ENCODE measurements at regions not wholly inside any gene's neighbourhood (a gene's known extent, or its start where the extent isn't known, plus 50 kb on each side); places are given as distances from the start of the nearest gene placed in this dataset.

DNA sequence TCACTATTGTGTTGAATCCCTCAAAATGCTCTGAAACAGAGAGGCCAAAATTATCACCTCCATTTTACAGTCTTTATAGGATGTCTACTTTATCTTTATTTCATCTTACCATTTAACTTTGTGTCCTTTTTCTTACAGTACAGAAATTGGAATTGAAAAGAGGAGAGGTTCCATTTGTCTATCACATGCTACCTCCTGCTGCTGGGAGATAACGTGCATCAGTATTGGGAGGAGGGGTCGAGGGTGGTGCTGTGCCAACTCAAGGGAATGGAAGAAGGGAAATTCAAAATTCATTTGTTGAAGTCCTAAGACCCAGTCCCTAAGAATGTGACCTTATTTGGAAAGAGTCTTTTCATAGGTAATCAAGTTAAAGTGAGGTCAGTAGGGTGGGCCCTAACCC is 85.3 kb downstream of the HHIPL2 start:
- no peak for DNase-seq (ENCODE audit: extremely low read depth, insufficient read length)
- H3K4me3 ChIP-seq (replicated peaks; ENCODE audit: low read depth, low read length): no peak overlapping the region
- no peaks in the 10 kb centered on the region for H3K27me3 ChIP-seq (replicated peaks; ENCODE audit: control insufficient read depth, insufficient read depth, low read length)
- TF ChIP-seq, protein P1, sequence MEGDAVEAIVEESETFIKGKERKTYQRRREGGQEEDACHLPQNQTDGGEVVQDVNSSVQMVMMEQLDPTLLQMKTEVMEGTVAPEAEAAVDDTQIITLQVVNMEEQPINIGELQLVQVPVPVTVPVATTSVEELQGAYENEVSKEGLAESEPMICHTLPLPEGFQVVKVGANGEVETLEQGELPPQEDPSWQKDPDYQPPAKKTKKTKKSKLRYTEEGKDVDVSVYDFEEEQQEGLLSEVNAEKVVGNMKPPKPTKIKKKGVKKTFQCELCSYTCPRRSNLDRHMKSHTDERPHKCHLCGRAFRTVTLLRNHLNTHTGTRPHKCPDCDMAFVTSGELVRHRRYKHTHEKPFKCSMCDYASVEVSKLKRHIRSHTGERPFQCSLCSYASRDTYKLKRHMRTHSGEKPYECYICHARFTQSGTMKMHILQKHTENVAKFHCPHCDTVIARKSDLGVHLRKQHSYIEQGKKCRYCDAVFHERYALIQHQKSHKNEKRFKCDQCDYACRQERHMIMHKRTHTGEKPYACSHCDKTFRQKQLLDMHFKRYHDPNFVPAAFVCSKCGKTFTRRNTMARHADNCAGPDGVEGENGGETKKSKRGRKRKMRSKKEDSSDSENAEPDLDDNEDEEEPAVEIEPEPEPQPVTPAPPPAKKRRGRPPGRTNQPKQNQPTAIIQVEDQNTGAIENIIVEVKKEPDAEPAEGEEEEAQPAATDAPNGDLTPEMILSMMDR (IDR thresholded peaks at IDR 0.05; ENCODE audit: insufficient read depth, low read length, poor library complexity, severe bottlenecking): no peak
- H3K36me3 ChIP-seq (ENCODE audit: control insufficient read depth, insufficient read depth, low read length): no peaks in the 10 kb centered on the region

DNA sequence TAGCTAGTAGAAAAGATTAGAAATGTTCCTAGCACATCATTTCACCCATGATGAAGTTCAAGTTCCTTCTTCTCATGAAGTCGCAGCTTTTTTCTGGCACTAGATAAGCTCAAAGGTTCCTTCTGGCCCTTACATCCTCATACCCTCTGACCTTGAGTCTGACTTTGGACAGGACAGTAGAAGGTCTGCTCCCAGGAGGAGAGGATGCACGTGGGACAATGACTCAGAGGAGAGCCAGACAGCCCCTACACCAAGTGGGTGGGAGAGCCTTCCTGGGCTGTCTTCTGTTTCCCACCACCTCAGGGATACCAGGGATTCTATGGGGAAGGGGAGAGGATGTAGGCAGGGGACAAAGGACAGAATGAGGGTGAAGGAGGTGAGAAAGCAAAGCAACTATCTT is 86.0 kb downstream of the HHIPL2 start:
- no peak for DNase-seq (ENCODE audit: extremely low read depth, insufficient read length)
- TF ChIP-seq, protein P1 (IDR thresholded peaks at IDR 0.05; ENCODE audit: insufficient read depth, low read length, poor library complexity, severe bottlenecking): no peak
- Histone ChIP-seq H3K4me3 (replicated peaks; ENCODE audit: low read depth, low read length) (no peak overlapping the region), H3K36me3 (ENCODE audit: control insufficient read depth, insufficient read depth, low read length) (no peaks in the 10 kb centered on the region), H3K27me3 (replicated peaks; ENCODE audit: control insufficient read depth, insufficient read depth, low read length) (no peaks in the 10 kb centered on the region)

DNA sequence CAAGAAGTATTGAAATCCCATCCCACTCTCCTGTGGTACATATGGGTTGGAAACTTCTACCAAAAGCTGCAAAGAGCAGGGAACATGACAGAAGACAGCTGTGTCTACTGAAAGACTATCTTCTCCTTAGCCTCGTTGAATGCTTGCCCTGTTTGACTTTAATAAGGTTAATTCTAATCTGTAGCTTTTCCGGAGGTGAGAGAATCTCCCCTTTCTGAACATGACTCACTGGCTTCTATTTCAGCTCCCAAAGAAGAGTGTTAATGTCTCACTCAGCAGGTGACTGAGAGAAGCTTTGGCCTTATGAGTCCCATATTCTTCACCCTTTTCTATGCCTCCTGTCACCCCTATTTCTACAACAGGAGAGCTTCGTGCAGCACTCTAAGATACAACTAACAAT is 88.3 kb downstream of the HHIPL2 start:
- TF ChIP-seq, protein P1 (IDR thresholded peaks at IDR 0.05; ENCODE audit: insufficient read depth, low read length, poor library complexity, severe bottlenecking): no peak
- no peaks in the 10 kb centered on the region for H3K27me3 ChIP-seq (replicated peaks; ENCODE audit: control insufficient read depth, insufficient read depth, low read length)
- H3K36me3 ChIP-seq (ENCODE audit: control insufficient read depth, insufficient read depth, low read length): no peaks in the 10 kb centered on the region
- H3K4me3 ChIP-seq (replicated peaks; ENCODE audit: low read depth, low read length): no peak overlapping the region
- DNase-seq (ENCODE audit: extremely low read depth, insufficient read length): no peak

DNA sequence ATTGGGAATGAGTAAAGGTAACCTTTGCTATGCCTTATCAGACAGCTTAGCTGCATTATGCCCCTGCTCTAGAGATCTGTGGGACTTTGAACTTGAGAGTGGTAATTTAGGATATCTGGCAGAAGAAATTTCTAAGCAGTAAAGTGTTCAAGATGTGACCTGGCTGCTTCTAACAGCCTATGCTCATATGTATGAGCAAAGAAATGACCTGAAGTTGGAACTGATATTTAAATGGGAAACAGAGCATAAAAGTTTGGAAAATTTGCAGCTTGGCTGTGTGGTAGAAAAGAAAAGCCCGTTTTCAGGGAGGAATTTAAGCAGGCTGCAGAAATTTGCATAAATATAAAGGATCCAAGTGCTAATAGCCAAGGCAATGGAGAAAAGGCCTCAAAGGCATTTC is 90.4 kb downstream of the HHIPL2 start:
- H3K27me3 ChIP-seq (replicated peaks; ENCODE audit: control insufficient read depth, insufficient read depth, low read length): no peaks in the 10 kb centered on the region
- no peaks in the 10 kb centered on the region for H3K36me3 ChIP-seq (ENCODE audit: control insufficient read depth, insufficient read depth, low read length)
- no peak overlapping the region for H3K4me3 ChIP-seq (replicated peaks; ENCODE audit: low read depth, low read length)
- TF ChIP-seq, protein P1 (IDR thresholded peaks at IDR 0.05; ENCODE audit: insufficient read depth, low read length, poor library complexity, severe bottlenecking): no peak
- no peak for DNase-seq (ENCODE audit: extremely low read depth, insufficient read length)

DNA sequence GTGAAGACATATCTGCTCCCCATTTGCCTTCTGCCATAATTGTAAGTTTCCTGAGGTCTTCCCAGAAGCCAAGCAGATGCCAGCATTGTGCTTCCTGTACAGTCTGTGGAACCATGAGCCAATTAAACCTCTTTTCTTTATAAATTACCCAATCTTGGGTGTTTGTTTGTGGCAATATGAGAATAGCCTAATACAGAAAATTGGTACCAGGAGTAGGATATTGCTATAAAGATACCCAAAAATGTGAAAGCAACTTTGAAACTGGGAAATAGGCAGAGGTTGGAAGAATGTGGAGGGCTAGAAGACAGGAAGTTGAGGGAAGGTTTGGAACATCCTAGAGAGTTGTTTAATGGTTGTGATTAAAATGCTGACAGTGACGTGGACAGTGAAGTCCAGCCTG is 90.8 kb downstream of the HHIPL2 start:
- H3K27me3 ChIP-seq (replicated peaks; ENCODE audit: control insufficient read depth, insufficient read depth, low read length): no peaks in the 10 kb centered on the region
- TF ChIP-seq, protein P1 (IDR thresholded peaks at IDR 0.05; ENCODE audit: insufficient read depth, low read length, poor library complexity, severe bottlenecking): no peak

DNA sequence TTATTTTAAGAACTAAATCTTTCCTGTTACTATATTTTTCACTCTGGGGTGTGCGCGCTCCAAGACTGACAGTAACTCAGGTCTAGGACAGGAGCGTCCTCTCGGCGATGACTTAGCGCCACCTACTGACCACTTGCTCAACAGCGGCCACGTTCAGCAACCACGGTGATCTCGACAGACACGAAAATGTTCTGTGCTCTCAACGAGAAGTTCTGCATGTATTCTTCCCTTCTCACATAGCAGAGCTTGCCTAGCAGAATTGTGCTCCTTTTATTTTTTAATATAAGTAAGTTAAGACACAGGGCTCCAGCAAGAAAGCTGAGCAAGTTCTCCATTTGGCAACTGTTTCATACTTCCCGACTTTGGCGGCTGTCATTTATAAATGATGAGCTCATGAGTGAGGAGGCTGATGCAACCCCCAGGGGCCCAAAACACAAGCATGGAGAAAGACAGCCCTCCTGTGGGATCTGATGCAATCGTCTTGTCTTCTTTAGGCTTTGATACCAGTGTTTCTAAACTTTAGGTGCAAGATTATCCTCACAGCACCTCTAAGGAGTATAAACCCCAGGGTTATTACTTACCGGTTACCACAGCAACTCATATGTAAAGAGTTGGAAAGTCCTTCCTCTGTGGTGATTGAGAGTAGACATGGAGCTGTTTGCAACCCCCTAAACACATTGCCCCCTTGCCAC is 92.6 kb downstream of the HHIPL2 start:
- DNase-seq (ENCODE audit: extremely low read depth, insufficient read length): peak; percentile 42
- Histone ChIP-seq H3K36me3 (ENCODE audit: control insufficient read depth, insufficient read depth, low read length) (no peaks in the 10 kb centered on the region), H3K27me3 (replicated peaks; ENCODE audit: control insufficient read depth, insufficient read depth, low read length) (no peaks in the 10 kb centered on the region), H3K4me3 (replicated peaks; ENCODE audit: low read depth, low read length) (no peak overlapping the region)
- TF ChIP-seq, protein P1 (IDR thresholded peaks at IDR 0.05; ENCODE audit: insufficient read depth, low read length, poor library complexity, severe bottlenecking): peak; percentile 93

More for the DNA sequence above, 90.8 kb downstream of the HHIPL2 start:
- Histone ChIP-seq H3K36me3 (ENCODE audit: control insufficient read depth, insufficient read depth, low read length) (no peaks in the 10 kb centered on the region), H3K4me3 (replicated peaks; ENCODE audit: low read depth, low read length) (no peak overlapping the region)
- DNase-seq (ENCODE audit: extremely low read depth, insufficient read length): no peak

Measured in GM06990 (cell line).